ENCODE measurements at regions not wholly inside any gene's neighbourhood (a gene's known extent, or its start where the extent isn't known, plus 50 kb on each side); places are given as distances from the start of the nearest gene placed in this dataset.

GRCh38 chr5:114311281-114311680, 50.6 kb upstream of the KCNN2 start:
- ChIA-PET CTCF (no interaction called here), POLR2A (ENCODE audit: unreplicated experiment) (no interaction called here)
- no peak overlapping the region for H3K4me3 ChIP-seq (ENCODE audit: insufficient read depth, low read depth, low read length)
- ATAC-seq (ENCODE audit: low read depth) (no peak), DNase-seq (no peak)
- H2BK120ac ChIP-seq (ENCODE audit: low read depth, low read length) = no peak overlapping the region
- BruUV-seq (replicated peaks) = no TSS peak
- no peak overlapping the region for H3K23ac ChIP-seq (ENCODE audit: low read depth, low read length)
- no peak overlapping the region for H2AFZ ChIP-seq (replicated peaks; ENCODE audit: low read length, poor library complexity)
- WGBS, 2 experiments (ENCODE audit: extremely low coverage in 2 of 2, insufficient read length in 1 of 2) = no CpG with 5 or more reads among the region's 2 CpGs
- H3K18ac ChIP-seq (ENCODE audit: low read depth, low read length) = no peak overlapping the region
- H2BK5ac ChIP-seq (ENCODE audit: low read depth, low read length, poor library complexity, severe bottlenecking) = no peak overlapping the region
- H3K4me2 ChIP-seq (ENCODE audit: low read depth, low read length) = no peak overlapping the region
- no peak overlapping the region for H4K91ac ChIP-seq (ENCODE audit: insufficient read depth, low read depth, low read length)
- no peaks in the 10 kb centered on the region for H3K9me3 ChIP-seq (ENCODE audit: control insufficient read depth, insufficient read depth, low read length)
- no peak overlapping the region for H4K5ac ChIP-seq (ENCODE audit: low read depth, low read length)
- no peak overlapping the region for H3K4ac ChIP-seq (ENCODE audit: low read depth, low read length)
- H3K27me3 ChIP-seq (ENCODE audit: control insufficient read depth, insufficient read depth, low read length) = no peaks in the 10 kb centered on the region
- intact Hi-C loops (cut with micrococcal nuclease) (no loop called here), dilution Hi-C loops (cut with HindIII; ENCODE audit: low sequenced_read_pairs, unreplicated experiment) (no loop called here), in situ Hi-C loops (cut with MboI; ENCODE audit: low sequenced_read_pairs) (no loop called here)
- TF ChIP-seq RCOR1 (IDR thresholded peaks at IDR 0.05; ENCODE audit: insufficient replicate concordance, low read length) = no peak
- no peak for TF ChIP-seq BHLHE40 (IDR thresholded peaks at IDR 0.05; ENCODE audit: low read depth, low read length)
- TF ChIP-seq MAFK (IDR thresholded peaks at IDR 0.05; ENCODE audit: low read depth, low read length) = no peak
- no peak for TF ChIP-seq MXI1 (IDR thresholded peaks at IDR 0.05; ENCODE audit: borderline replicate concordance, low read depth, low read length)
- no peak for TF ChIP-seq USF2 (IDR thresholded peaks at IDR 0.05; ENCODE audit: low read depth, low read length)
- TF ChIP-seq CHD1 (IDR thresholded peaks at IDR 0.05; ENCODE audit: low read depth, low read length) = no peak
- no peak for TF ChIP-seq MAZ (IDR thresholded peaks at IDR 0.05; ENCODE audit: borderline replicate concordance, low read depth, low read length)
- TF ChIP-seq RAD21 (IDR thresholded peaks at IDR 0.05; ENCODE audit: low read length) = no peak
- no peak for TF ChIP-seq FOS (IDR thresholded peaks at IDR 0.05; ENCODE audit: low read depth, low read length)
- no peak overlapping the region for H3K9ac ChIP-seq (ENCODE audit: low read depth, low read length)
- no peak overlapping the region for H2AK9ac ChIP-seq (replicated peaks; ENCODE audit: low read depth, low read length, poor library complexity)
- H3K9me1 ChIP-seq (ENCODE audit: insufficient read depth, low read length) = no peaks in the 10 kb centered on the region
- H3K36me3 ChIP-seq (ENCODE audit: control insufficient read depth, insufficient read depth, low read length) = no peaks in the 10 kb centered on the region
- no peak overlapping the region for H2BK20ac ChIP-seq (ENCODE audit: low read depth, low read length)
- H3K14ac ChIP-seq (replicated peaks; ENCODE audit: low read depth, low read length) = no peak overlapping the region
- no peaks in the 10 kb centered on the region; a peak in 1 of 4 replicates for H3K79me1 ChIP-seq (ENCODE audit: low read depth in 1 of 2, low read length in 2 of 2)
- H4K8ac ChIP-seq (ENCODE audit: low read depth in 2 of 2, low read length in 2 of 2) = no peak overlapping the region
- no peak overlapping the region for H2AK5ac ChIP-seq (ENCODE audit: low read depth, low read length)
- H3K27ac ChIP-seq (ENCODE audit: insufficient read depth, low read length) = no peak overlapping the region
- H2BK15ac ChIP-seq (ENCODE audit: low read depth, low read length) = no peak overlapping the region
- no peaks in the 10 kb centered on the region for H4K20me1 ChIP-seq (ENCODE audit: insufficient read depth, low read length)
- peaks cover 3% of the 10 kb centered on the region; the same call in 1 of the 2 replicates for H3K4me1 ChIP-seq (ENCODE audit: control insufficient read depth, insufficient read depth, low read length)
- no peak overlapping the region for H3K56ac ChIP-seq (ENCODE audit: extremely low read depth, insufficient read depth, low read length)
